ENCODE measurements at regions not wholly inside any gene's neighbourhood (a gene's known extent, or its start where the extent isn't known, plus 50 kb on each side); places are given as distances from the start of the nearest gene placed in this dataset.

GRCh38 chr9:108386859-108387384 lies 468.9 kb downstream of the ACTL7B start:
- Histone ChIP-seq H3K36me3 (no peaks in the 10 kb centered on the region), H3K27ac (no peak overlapping the region), H3K27me3 (no peaks in the 10 kb centered on the region), H3K9me3 (no peaks in the 10 kb centered on the region), H3K4me1 (peaks cover 0 to 15% (median 0%) of the 10 kb centered on the region in 4 donors), H3K4me3 (no peak overlapping the region)
- no peak for DNase-seq
- intact Hi-C loops (cut with DNase I; ENCODE audit: low total_unique reads): no loop called here
- in situ Hi-C loops (cut with MboI; ENCODE audit: low pct_ligation_motif_present in 1 of 4, low pct_unique_long_range_greater_than_20kb in 1 of 4, low sequenced_read_pairs in 3 of 4): no loop called here
- WGBS, 2 donors (ENCODE audit: low coverage in 1 of 2): 27 to 42% methylated on average over 1 of the region's 1 CpG
- TF ChIP-seq EP300 (IDR thresholded peaks at IDR 0.05; ENCODE audit: low read depth): no peak
- TF ChIP-seq POLR2AphosphoS5 (IDR thresholded peaks at IDR 0.05): no peak
- no peak for TF ChIP-seq POLR2A (IDR thresholded peaks at IDR 0.05)
- no peak for TF ChIP-seq CTCF (IDR thresholded peaks at IDR 0.05)

- 79 to 84% methylated on average over 2 of the region's 2 CpGs for WGBS, 2 donors (ENCODE audit: low coverage in 1 of 2)
- no peak overlapping the region for H3K4me3 ChIP-seq
- intact Hi-C loops (cut with DNase I; ENCODE audit: low total_unique reads) (no loop called here), in situ Hi-C loops (cut with MboI; ENCODE audit: low pct_ligation_motif_present in 1 of 4, low pct_unique_long_range_greater_than_20kb in 1 of 4, low sequenced_read_pairs in 3 of 4) (no loop called here)
- no peaks in the 10 kb centered on the region for H3K9me3 ChIP-seq
- no peak for DNase-seq
- H3K4me1 ChIP-seq: peaks cover 0 to 15% (median 0%) of the 10 kb centered on the region in 4 donors
- TF ChIP-seq EP300 (IDR thresholded peaks at IDR 0.05; ENCODE audit: low read depth): no peak
- no peaks in the 10 kb centered on the region for H3K27me3 ChIP-seq
- H3K36me3 ChIP-seq: no peaks in the 10 kb centered on the region
- no peak overlapping the region for H3K27ac ChIP-seq
These were observed 469.8 kb downstream of the ACTL7B start for GRCh38 chr9:108386032-108386431.

- no peaks in the 10 kb centered on the region for H3K27me3 ChIP-seq
- intact Hi-C loops (cut with DNase I; ENCODE audit: low total_unique reads) (no loop called here), in situ Hi-C loops (cut with MboI; ENCODE audit: low pct_ligation_motif_present in 1 of 4, low pct_unique_long_range_greater_than_20kb in 1 of 4, low sequenced_read_pairs in 3 of 4) (no loop called here)
- H3K27ac ChIP-seq: no peak overlapping the region
- no peaks in the 10 kb centered on the region for H3K9me3 ChIP-seq
- peaks cover 0 to 15% (median 0%) of the 10 kb centered on the region in 4 donors for H3K4me1 ChIP-seq
- no peak overlapping the region for H3K4me3 ChIP-seq
- H3K36me3 ChIP-seq: no peaks in the 10 kb centered on the region
- WGBS, 2 donors (ENCODE audit: low coverage in 1 of 2): 26% methylated on average over 1 of the region's 1 CpG; no CpG with 5 or more reads in 1 of the 2 donors
- TF ChIP-seq CTCF (IDR thresholded peaks at IDR 0.05): no peak
- TF ChIP-seq EP300 (IDR thresholded peaks at IDR 0.05; ENCODE audit: low read depth): no peak
- no peak for TF ChIP-seq POLR2A (IDR thresholded peaks at IDR 0.05)
- no peak for DNase-seq
These were observed 472.0 kb downstream of the ACTL7B start for GRCh38 chr9:108383796-108384195.

- H3K4me1 ChIP-seq: peaks cover 0 to 15% (median 0%) of the 10 kb centered on the region in 4 donors
- in situ Hi-C loops (cut with MboI; ENCODE audit: low pct_ligation_motif_present in 1 of 4, low pct_unique_long_range_greater_than_20kb in 1 of 4, low sequenced_read_pairs in 3 of 4): no loop called here
- no peak for DNase-seq
- H3K9me3 ChIP-seq: no peaks in the 10 kb centered on the region
- no peaks in the 10 kb centered on the region for H3K36me3 ChIP-seq
- WGBS, 2 donors (ENCODE audit: low coverage in 1 of 2): 80 to 83% methylated on average over 1 to 6 of the region's 6 CpGs
- intact Hi-C loops (cut with DNase I; ENCODE audit: low total_unique reads): no loop called here
- no peak overlapping the region for H3K4me3 ChIP-seq
- TF ChIP-seq POLR2AphosphoS5 (IDR thresholded peaks at IDR 0.05): no peak
- no peak for TF ChIP-seq EP300 (IDR thresholded peaks at IDR 0.05; ENCODE audit: low read depth)
- TF ChIP-seq CTCF (IDR thresholded peaks at IDR 0.05): no peak
- TF ChIP-seq POLR2A (IDR thresholded peaks at IDR 0.05): no peak
- no peaks in the 10 kb centered on the region for H3K27me3 ChIP-seq
- no peak overlapping the region for H3K27ac ChIP-seq
These were observed 473.5 kb downstream of the ACTL7B start for GRCh38 chr9:108382310-108382709.

GRCh38 chr9:108377881-108378280 lies 477.9 kb downstream of the ACTL7B start:
- in situ Hi-C loops (cut with MboI; ENCODE audit: low pct_ligation_motif_present in 1 of 4, low pct_unique_long_range_greater_than_20kb in 1 of 4, low sequenced_read_pairs in 3 of 4) (no loop called here), intact Hi-C loops (cut with DNase I; ENCODE audit: low total_unique reads) (no loop called here)
- no peak overlapping the region for H3K27ac ChIP-seq
- H3K4me1 ChIP-seq: no peaks in the 10 kb centered on the region
- no peak for DNase-seq
- no peaks in the 10 kb centered on the region for H3K9me3 ChIP-seq
- TF ChIP-seq EP300 (IDR thresholded peaks at IDR 0.05; ENCODE audit: low read depth) (no peak), CTCF (IDR thresholded peaks at IDR 0.05) (no peak)
- H3K27me3 ChIP-seq: no peaks in the 10 kb centered on the region
- no peaks in the 10 kb centered on the region for H3K36me3 ChIP-seq
- no peak overlapping the region for H3K4me3 ChIP-seq
- WGBS, 2 donors (ENCODE audit: low coverage in 1 of 2): 92 to 100% methylated on average over 1 to 2 of the region's 2 CpGs

Measured in transverse colon (tissue), 4 donors.